ENCODE measurements at regions not wholly inside any gene's neighbourhood (a gene's known extent, or its start where the extent isn't known, plus 50 kb on each side); places are given as distances from the start of the nearest gene placed in this dataset.

GRCh38 chr1:4946343-4946742 lies 291.9 kb downstream of the AJAP1 start:
- Histone ChIP-seq H3K27me3 (ENCODE audit: insufficient read depth, low read length) (no peaks in the 10 kb centered on the region), H3K9me2 (ENCODE audit: insufficient read depth) (no peaks in the 10 kb centered on the region), H3K4me1 (ENCODE audit: control insufficient read depth in 1 of 2, insufficient read depth in 2 of 2, low read length in 2 of 2) (no peaks in the 10 kb centered on the region), H4K20me1 (ENCODE audit: insufficient read depth) (no peaks in the 10 kb centered on the region), H3K9ac (ENCODE audit: low read length) (no peak overlapping the region), H3K36me3 (ENCODE audit: control insufficient read depth in 1 of 2, insufficient read depth in 2 of 2, low read length in 2 of 2) (no peaks in the 10 kb centered on the region), H3K4me2 (ENCODE audit: low read length) (no peak overlapping the region), H3K9me3 (ENCODE audit: control insufficient read depth in 1 of 2, insufficient read depth in 1 of 2, low read depth in 1 of 2, low read length in 2 of 2) (peaks cover 0 to 8% of the 10 kb centered on the region in 2 experiments; a peak in 2 of 4 replicates), H3K27ac (ENCODE audit: low read depth, low read length) (no peak overlapping the region), H2AFZ (ENCODE audit: low read depth, low read length, poor library complexity, severe bottlenecking) (no peak overlapping the region), H3K79me2 (ENCODE audit: insufficient read depth, low read length) (no peaks in the 10 kb centered on the region), H3K4me3 (replicated peaks in 1 of 2; ENCODE audit: low read depth in 1 of 2, low read length in 2 of 2) (no peak overlapping the region)
- no TSS peak for BruUV-seq (replicated peaks)
- ChIA-PET CTCF (no interaction called here), RAD21 (ENCODE audit: low non-redundant PET in 1 of 2, low total read pairs in 2 of 2, uncharacterized antibody in 2 of 2, unreplicated experiment in 2 of 2) (no interaction called here), POLR2A (no interaction called here)
- ATAC-seq (no peak), DNase-seq (ENCODE audit: low read depth, low spot score) (no peak)
- TF ChIP-seq SRF (IDR thresholded peaks at IDR 0.05; ENCODE audit: low read depth) (no peak), REST (IDR thresholded peaks at IDR 0.05; ENCODE audit: low read depth) (no peak), POLR2AphosphoS5 (IDR thresholded peaks at IDR 0.05; ENCODE audit: low read depth, low read length) (no peak), EZH2phosphoT487 (IDR thresholded peaks at IDR 0.05; ENCODE audit: borderline replicate concordance) (no peak), CTCF (IDR thresholded peaks at IDR 0.05 in 2 of 3, conservative IDR thresholded peaks at IDR 0.05 in 1 of 3; ENCODE audit: borderline replicate concordance in 1 of 3, insufficient read depth in 1 of 3, low read depth in 2 of 3, low read length in 2 of 3) (no peak), SP1 (IDR thresholded peaks at IDR 0.05; ENCODE audit: low read depth) (no peak), ELF1 (IDR thresholded peaks at IDR 0.05; ENCODE audit: borderline replicate concordance, low read depth) (no peak), RAD21 (IDR thresholded peaks at IDR 0.05; ENCODE audit: low read depth) (no peak)
- intact Hi-C loops (cut with micrococcal nuclease) = no loop called here

Data from HCT116 (cell line).